RWPE1 (cell line): ENCODE measurements at regions not wholly inside any gene's neighbourhood (a gene's known extent, or its start where the extent isn't known, plus 50 kb on each side); places are given as distances from the start of the nearest gene placed in this dataset.

Experiments
- CTCF ChIA-PET: fragments of 350-600 bp; sonication (Branson Sonifier 250); formaldehyde crosslinking; extraction: SDS; loops from one replicate; lab custom pipeline; 2021; lab: Yijun Ruan, JAX
- POLR2A ChIA-PET: fragments of 400-600 bp; formaldehyde crosslinking; extraction: SDS; loops from one replicate; lab custom pipeline; 2020; ENCODE audit warnings: antibody characterized with exemption; ENCODE audit not compliant: low non-redundant PET; lab: Yijun Ruan, JAX
- DNase-seq: peaks from one replicate; pipeline ENCODE4 v3.0.0; 2012; ENCODE audit warnings: low spot score
- H3K27ac ChIP-seq: fragments of 450-650 bp; 2 replicates; pipeline ENCODE4 v1.5.1; 2017
- TF ChIP-seq, protein P1 (sequence below): fragments of 450-650 bp; conservative IDR thresholded peaks from 2 replicates; pipeline ENCODE4 v1.5.1; 2017; ENCODE audit warnings: low read depth, mild to moderate bottlenecking

DNA sequence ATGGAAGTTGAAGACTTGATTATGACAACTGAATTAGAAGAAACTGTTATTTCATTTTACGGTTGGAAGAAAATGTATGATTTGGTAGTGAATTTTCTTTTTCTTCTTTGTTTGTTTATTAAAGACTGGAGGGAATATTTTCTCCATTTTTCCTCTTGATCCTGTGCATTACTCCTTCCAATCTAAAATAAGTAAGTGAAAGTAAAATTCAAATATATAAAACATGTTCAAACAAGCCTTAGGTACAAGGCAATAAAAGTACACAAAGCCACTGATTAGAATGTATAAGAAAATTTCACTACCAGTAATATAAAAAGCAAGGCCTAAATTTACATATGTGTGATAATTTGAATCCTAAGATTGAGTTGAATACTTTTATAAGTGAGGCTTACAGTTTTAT, 181.2 kb upstream of the MME start:
- DNase-seq, result no peak
- TF ChIP-seq, protein P1, sequence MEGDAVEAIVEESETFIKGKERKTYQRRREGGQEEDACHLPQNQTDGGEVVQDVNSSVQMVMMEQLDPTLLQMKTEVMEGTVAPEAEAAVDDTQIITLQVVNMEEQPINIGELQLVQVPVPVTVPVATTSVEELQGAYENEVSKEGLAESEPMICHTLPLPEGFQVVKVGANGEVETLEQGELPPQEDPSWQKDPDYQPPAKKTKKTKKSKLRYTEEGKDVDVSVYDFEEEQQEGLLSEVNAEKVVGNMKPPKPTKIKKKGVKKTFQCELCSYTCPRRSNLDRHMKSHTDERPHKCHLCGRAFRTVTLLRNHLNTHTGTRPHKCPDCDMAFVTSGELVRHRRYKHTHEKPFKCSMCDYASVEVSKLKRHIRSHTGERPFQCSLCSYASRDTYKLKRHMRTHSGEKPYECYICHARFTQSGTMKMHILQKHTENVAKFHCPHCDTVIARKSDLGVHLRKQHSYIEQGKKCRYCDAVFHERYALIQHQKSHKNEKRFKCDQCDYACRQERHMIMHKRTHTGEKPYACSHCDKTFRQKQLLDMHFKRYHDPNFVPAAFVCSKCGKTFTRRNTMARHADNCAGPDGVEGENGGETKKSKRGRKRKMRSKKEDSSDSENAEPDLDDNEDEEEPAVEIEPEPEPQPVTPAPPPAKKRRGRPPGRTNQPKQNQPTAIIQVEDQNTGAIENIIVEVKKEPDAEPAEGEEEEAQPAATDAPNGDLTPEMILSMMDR, result no peak
- POLR2A ChIA-PET, result no interaction called here
- H3K27ac ChIP-seq, result no peak overlapping the region
- CTCF ChIA-PET, result no interaction called here

DNA sequence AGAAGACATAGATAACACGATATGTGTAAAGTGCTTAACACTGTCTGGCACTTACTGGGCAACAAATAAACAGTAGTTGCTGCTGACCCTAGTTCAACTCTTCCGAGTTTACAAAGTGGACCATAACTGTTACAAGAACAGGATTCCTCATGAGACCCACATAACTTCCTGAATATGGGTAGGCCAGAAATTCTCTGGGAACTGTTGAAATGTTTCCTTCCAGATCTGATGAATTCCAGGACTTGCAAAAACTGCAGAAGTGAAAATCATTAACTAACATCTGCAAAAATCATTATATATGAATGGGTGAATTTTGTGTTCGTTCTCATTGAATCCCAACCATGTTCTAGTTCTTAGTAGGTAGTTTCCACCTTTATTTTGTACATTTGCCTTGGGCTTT, 181.7 kb upstream of the MME start:
- POLR2A ChIA-PET, result no interaction called here
- H3K27ac ChIP-seq, result no peak overlapping the region
- TF ChIP-seq, protein P1, result no peak
- CTCF ChIA-PET, result interaction anchor here (0.5 kb wide), 1 partner anchor 128 kb away, joined by 9 read pairs; no protein-coding TSS in a partner anchor
- DNase-seq, result no peak

DNA sequence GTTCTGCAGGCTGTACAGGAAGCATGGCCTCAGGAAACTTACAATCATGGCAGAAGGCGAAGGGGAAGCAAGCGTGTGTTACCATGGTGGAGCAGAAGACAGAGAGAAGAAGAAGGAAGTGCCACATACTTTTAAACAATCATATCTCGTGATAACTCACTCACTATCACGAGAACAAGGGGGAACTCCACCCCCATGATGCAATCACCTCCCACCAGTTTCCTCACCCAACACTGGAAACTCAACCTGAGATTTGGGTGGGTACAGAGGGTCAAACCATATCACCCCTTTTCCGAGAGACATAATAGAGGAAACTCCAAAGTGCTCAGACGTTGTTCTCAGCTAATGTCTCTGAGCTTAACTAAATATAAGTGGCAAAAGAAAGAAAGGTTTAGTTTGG, 186.3 kb upstream of the MME start:
- no peak overlapping the region for H3K27ac ChIP-seq
- ChIA-PET POLR2A (no interaction called here), CTCF (no interaction called here)
- TF ChIP-seq, protein P1, result no peak
- no peak for DNase-seq

DNA sequence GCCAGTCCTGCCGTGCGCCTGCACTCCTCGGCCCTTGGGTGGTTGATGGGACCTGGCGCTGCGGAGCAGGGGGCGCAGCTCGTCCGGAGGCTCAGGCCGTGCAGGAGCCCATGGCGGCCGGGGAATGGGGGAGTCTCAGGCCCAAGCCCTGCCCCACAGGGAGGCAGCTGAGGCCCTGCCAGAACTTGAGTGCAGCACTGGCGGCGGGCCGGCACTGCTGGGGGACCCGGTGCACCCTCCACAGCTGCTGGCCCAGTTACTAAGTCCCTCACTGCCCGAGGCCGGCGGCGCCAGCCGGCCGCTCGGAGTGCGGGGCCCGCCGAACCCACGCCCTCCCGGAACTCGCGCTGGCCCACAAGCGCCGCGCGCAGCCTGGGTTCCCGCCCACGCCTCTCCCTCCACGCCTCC, 190.9 kb upstream of the MME start:
- CTCF ChIA-PET, result no interaction called here

DNA sequence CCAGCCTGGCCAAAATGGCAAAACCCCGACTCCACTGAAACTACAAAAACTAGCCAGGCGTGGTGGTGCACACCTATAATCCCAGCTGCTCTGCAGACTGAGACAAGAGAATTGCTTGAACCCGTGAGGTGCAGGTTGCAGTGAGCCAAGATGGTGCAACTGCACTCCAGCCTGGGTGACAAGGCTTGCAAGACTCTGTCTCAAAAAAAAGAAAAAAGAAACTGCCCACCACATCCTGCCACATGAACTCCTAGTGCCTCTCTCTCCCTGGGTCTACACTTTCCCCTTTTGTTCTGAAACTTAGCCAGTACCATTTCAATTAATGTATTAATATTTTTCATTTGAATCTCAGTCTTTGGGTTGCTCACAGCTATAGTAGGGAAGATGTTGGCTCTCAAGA, 192.2 kb upstream of the MME start:
- TF ChIP-seq, protein P1, result no peak
- ChIA-PET CTCF (no interaction called here), POLR2A (no interaction called here)
- H3K27ac ChIP-seq, result no peak overlapping the region
- no peak for DNase-seq

More for the DNA sequence above, 190.9 kb upstream of the MME start:
- DNase-seq, result no peak
- POLR2A ChIA-PET, result no interaction called here
- no peak overlapping the region for H3K27ac ChIP-seq
- TF ChIP-seq, protein P1, result no peak

DNA sequence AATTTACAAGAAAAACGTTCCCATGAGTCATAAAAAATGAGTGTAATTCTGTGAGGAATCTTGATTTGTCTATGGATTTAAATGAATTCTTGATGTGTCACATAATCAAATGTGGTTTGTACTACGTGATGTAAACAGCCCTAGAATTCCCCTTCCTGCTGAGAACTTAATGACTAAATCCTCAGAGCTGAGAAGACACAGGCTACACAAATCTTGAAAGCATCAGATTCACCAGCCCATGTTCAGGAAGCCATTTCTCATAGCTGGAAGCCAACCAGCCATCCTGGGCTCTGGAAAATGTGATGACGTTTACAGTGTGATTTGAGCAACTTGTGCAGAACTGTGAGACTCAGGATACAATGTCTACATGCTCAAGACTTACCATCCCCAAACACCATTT, 193.7 kb upstream of the MME start:
- TF ChIP-seq, protein P1, result no peak
- ChIA-PET CTCF (interaction anchor here (0.7 kb wide), 1 partner anchor 573 kb away, joined by 3 read pairs; no protein-coding TSS in a partner anchor), POLR2A (no interaction called here)
- peak; percentile 38 for DNase-seq
- H3K27ac ChIP-seq, result no peak overlapping the region
